ENCODE measurements at regions not wholly inside any gene's neighbourhood (a gene's known extent, or its start where the extent isn't known, plus 50 kb on each side); places are given as distances from the start of the nearest gene placed in this dataset.
"Not testable (repeated sequence)": the region's sequence is repeated elsewhere in the genome, so short reads cannot be mapped to it uniquely, and the experiment has no call there.

DNA sequence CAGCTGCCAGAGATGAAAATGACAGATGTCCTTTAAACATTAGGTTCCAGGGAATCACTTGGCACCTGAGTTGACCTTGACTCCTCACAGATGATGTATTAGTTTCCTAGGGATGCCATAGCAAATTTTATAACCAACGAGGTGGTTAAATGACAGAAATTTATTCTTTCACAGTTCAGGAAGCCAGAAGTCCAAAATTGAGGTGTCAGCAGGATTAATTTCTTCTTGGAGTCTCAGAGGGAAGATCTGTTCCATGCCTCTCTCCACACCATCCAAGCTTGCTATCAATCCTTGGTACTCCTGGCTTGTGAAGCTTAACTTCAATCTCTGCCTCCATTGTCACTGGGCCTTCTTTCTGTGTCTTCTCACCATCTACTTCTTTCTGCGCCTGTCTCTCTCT is 249.7 kb upstream of the BTG1 start:
- DNase-seq (ENCODE audit: extremely low read depth, low read depth): no peak
- TF ChIP-seq, protein P1, sequence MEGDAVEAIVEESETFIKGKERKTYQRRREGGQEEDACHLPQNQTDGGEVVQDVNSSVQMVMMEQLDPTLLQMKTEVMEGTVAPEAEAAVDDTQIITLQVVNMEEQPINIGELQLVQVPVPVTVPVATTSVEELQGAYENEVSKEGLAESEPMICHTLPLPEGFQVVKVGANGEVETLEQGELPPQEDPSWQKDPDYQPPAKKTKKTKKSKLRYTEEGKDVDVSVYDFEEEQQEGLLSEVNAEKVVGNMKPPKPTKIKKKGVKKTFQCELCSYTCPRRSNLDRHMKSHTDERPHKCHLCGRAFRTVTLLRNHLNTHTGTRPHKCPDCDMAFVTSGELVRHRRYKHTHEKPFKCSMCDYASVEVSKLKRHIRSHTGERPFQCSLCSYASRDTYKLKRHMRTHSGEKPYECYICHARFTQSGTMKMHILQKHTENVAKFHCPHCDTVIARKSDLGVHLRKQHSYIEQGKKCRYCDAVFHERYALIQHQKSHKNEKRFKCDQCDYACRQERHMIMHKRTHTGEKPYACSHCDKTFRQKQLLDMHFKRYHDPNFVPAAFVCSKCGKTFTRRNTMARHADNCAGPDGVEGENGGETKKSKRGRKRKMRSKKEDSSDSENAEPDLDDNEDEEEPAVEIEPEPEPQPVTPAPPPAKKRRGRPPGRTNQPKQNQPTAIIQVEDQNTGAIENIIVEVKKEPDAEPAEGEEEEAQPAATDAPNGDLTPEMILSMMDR (IDR thresholded peaks at IDR 0.05; ENCODE audit: low read depth, low read length, missing control alignments): no peak
- H3K4me3 ChIP-seq (replicated peaks; ENCODE audit: low read depth, low read length): no peak overlapping the region

DNA sequence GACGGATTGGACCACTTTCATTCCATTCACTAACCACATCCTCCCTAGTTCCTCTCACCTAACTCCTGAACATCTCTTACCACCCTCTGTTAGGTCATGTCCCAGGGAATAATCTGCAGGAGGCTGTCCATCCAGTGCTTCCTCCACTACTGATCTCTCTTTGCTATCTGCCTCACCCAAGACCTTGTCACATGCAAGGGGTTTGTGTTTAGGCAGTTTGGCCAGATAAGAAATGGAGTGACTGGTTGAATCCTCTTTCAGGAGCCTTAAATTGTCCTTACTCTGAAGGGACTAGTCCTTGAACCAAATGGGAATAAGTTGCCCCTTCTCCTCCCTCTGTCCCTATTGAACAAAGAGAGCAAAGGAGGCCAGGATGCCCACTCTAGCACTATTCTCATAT is 249.2 kb upstream of the BTG1 start:
- no peak for DNase-seq (ENCODE audit: extremely low read depth, low read depth)
- H3K4me3 ChIP-seq (replicated peaks; ENCODE audit: low read depth, low read length): no peak overlapping the region
- TF ChIP-seq, protein P1 (IDR thresholded peaks at IDR 0.05; ENCODE audit: low read depth, low read length, missing control alignments): no peak

DNA sequence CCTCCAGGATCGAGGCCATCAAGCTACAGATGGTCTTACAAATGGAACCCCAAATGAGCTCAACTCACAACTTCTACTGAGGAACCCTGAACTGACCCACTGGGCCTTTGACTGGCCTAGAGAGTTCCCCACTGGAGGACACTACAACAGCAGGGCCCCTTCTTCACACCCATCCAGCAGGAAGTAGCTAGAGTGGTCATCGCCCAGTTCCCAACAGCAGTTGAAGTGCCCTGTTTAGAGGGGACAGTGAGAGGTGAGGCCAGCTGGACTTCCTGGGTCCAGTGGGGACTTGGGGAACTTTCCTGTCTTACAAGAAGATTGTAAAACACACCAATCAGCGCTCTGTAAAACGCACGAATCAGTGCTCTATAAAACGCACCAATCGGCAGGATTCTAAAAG is 247.9 kb upstream of the BTG1 start:
- DNase-seq (ENCODE audit: extremely low read depth, low read depth): no peak
- TF ChIP-seq, protein P1 (IDR thresholded peaks at IDR 0.05; ENCODE audit: low read depth, low read length, missing control alignments): no peak
- H3K4me3 ChIP-seq (replicated peaks; ENCODE audit: low read depth, low read length): no peak overlapping the region

DNA sequence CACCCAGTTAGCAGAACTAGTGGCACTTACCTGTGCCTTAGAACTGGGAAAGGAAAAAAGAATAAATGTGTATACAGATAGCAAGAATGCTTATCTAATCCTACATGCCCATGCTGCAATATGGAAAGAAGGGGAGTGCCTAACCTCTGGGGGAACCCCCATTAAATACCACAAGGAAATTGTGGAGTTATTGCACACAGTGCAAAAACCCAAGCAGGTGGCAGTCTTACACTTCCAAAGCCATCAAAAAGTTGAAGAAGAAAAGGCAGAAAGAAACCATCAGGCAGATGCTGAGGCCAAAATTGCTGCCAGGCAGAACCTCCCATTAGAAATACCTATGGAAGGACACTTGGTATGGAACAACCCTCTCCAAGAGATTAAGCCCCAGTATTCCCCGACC is 246.1 kb upstream of the BTG1 start:
- not testable (repeated sequence) for H3K4me3 ChIP-seq (replicated peaks; ENCODE audit: low read depth, low read length); DNase-seq (ENCODE audit: extremely low read depth, low read depth)

DNA sequence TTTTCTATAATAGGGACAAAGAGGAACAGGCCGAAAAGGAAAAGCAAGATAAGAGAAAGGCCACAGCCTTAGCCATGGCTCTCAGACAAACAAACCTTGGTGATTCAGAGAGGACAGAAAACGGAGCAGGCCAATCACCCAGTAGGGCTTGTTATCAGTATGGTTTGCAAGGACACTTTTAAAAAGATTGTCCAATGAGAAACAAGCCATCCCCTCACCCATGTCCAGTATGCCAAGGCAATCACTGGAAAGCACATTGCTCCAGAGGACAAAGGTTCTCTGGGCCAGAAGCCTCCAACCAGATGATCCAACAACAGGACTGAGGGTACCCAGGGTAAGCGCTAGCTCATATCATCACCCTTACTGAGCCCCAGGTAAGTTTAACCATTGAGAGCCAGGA is 243.8 kb upstream of the BTG1 start:
- TF ChIP-seq, protein P1 (IDR thresholded peaks at IDR 0.05; ENCODE audit: low read depth, low read length, missing control alignments): no peak
- H3K4me3 ChIP-seq (replicated peaks; ENCODE audit: low read depth, low read length): no peak overlapping the region
- DNase-seq (ENCODE audit: extremely low read depth, low read depth): no peak

DNA sequence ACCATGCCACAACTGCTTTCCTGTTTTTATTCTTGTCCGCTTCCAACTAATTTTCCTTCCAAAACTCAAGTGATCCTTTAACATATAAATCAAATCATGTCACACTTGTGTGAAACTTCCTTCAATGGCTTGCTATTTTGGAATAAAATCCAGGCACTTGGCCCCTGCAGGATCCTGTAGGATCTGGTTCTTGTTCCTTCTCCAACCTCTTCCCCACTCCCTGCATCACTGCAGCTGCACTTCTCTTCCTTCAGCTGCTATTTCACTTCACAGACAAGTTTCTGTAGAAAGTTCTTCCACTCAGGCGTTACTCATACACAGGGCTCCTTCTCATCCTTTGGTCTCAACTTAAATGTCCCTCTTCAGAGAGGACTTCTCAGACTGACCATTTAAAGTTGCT is 239.7 kb upstream of the BTG1 start:
- no peak for DNase-seq (ENCODE audit: extremely low read depth, low read depth)
- TF ChIP-seq, protein P1 (IDR thresholded peaks at IDR 0.05; ENCODE audit: low read depth, low read length, missing control alignments): no peak
- H3K4me3 ChIP-seq (replicated peaks; ENCODE audit: low read depth, low read length): no peak overlapping the region

DNA sequence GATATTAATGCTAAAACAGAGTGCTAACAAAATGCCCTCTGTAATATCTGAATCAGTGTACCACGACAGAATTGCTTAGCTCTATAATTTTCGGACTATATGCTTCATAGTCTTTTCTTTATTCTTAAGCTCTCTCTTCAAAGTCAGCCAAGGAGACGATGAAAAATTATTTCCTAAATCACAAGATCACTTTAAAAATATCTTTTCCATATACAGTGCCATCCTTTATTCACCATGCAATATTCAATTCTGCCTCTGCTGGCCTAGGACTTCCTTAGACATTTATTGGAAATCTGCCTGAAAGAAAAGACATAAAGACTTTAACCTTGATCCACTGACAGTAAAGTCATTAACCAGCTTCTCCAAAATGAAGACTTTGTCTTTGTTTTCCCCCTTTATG is 238.9 kb upstream of the BTG1 start:
- DNase-seq (ENCODE audit: extremely low read depth, low read depth): no peak
- TF ChIP-seq, protein P1 (IDR thresholded peaks at IDR 0.05; ENCODE audit: low read depth, low read length, missing control alignments): no peak
- no peak overlapping the region for H3K4me3 ChIP-seq (replicated peaks; ENCODE audit: low read depth, low read length)
